Panc1 (cell line): ENCODE measurements at regions not wholly inside any gene's neighbourhood (a gene's known extent, or its start where the extent isn't known, plus 50 kb on each side); places are given as distances from the start of the nearest gene placed in this dataset.
A peak's percentile ranks its signal among the peaks of the same experiment; 100 is the strongest.

ENCODE experiments used
- ATAC-seq: fragments of 200-7000 bp; cut with Tn5 transposase; 2 replicates; pipeline ENCODE4 v1.9.1; 2020; ENCODE audit warnings: mild to moderate bottlenecking, moderate library complexity
- BruUV-seq: library from RNA; stranded (reverse); fragments of 400-500 nt; replicated peaks from 2 replicates; lab custom pipeline; 2021; lab: Mats Ljungman, UMichigan
- CTCF ChIA-PET: fragments of 300-600 bp; sonication (Branson Sonifier 250); formaldehyde crosslinking; loops from one replicate; lab custom pipeline; 2022; ENCODE audit warnings: antibody characterized with exemption; lab: Charles Lee
- POLR2A ChIA-PET: fragments of 300-600 bp; sonication (Branson Sonifier 250); formaldehyde crosslinking; loops from one replicate; lab custom pipeline; 2022; ENCODE audit warnings: antibody characterized with exemption; lab: Charles Lee
- DNase-seq: peaks from one replicate; pipeline ENCODE4 v3.0.0-alpha.2; 2010; ENCODE audit warnings: low read depth, low spot score
- H3K27ac ChIP-seq: 2 replicates; pipeline ENCODE4 v1.5.1; 2011; ENCODE audit warnings: mild to moderate bottlenecking, low read length, inconsistent platforms
- H3K27me3 ChIP-seq: fragments of 200-500 bp; sonication (Bioruptor generic); 2 replicates; pipeline ENCODE4 v1.6.0; 2014; ENCODE audit warnings: low read length, inconsistent platforms; ENCODE audit not compliant: control insufficient read depth, insufficient read depth
- H3K36me3 ChIP-seq: fragments of 200-500 bp; sonication (Bioruptor generic); 2 replicates; pipeline ENCODE4 v1.5.1; 2014; ENCODE audit warnings: inconsistent platforms, mild to moderate bottlenecking, low read length, moderate library complexity; ENCODE audit not compliant: control insufficient read depth, insufficient read depth
- H3K4me1 ChIP-seq: 2 replicates; pipeline ENCODE4 v1.5.1; 2011; ENCODE audit warnings: inconsistent platforms, mild to moderate bottlenecking, low read length, moderate library complexity; ENCODE audit not compliant: control insufficient read depth, insufficient read depth
- H3K4me3 ChIP-seq, 2 experiments: 2 replicates each; pipeline ENCODE4 v1.5.1; 2011 to 2012; ENCODE audit warnings: low read depth in 2 of 2, low read length in 2 of 2, mild to moderate bottlenecking in 2 of 2, inconsistent platforms in 1 of 2, moderate library complexity in 1 of 2
- H3K9me3 ChIP-seq: fragments of 200-500 bp; sonication (Bioruptor generic); 2 replicates; pipeline ENCODE4 v1.5.1; 2014; ENCODE audit warnings: low read depth, mild to moderate bottlenecking, inconsistent platforms, low read length, moderate library complexity; ENCODE audit not compliant: control insufficient read depth, insufficient read depth
- CTCF ChIP-seq: fragments of 450-650 bp; IDR thresholded peaks from 2 replicates; pipeline ENCODE4 v1.5.1; 2017; ENCODE audit warnings: mild to moderate bottlenecking
- POLR2AphosphoS5 ChIP-seq: IDR thresholded peaks from 2 replicates; pipeline ENCODE4 v1.6.1; 2012; ENCODE audit warnings: mild to moderate bottlenecking, low read depth, low read length, moderate library complexity
- SIN3A ChIP-seq: IDR thresholded peaks from 2 replicates; pipeline ENCODE4 v1.6.1; 2012; ENCODE audit warnings: low read depth, mild to moderate bottlenecking, low read length, moderate library complexity, borderline replicate concordance; ENCODE audit not compliant: insufficient read depth
- TCF7L2 ChIP-seq: IDR thresholded peaks from 2 replicates; pipeline ENCODE4 v1.6.1; 2011; ENCODE audit warnings: mild to moderate bottlenecking, low read depth, low read length, inconsistent platforms
- in situ Hi-C: cut with HindIII; loops from 2 replicates; pipeline ENCODE4 v1.10.0; 2016; ENCODE audit warnings: low sequenced_read_pairs, low pct_unique_long_range_greater_than_20kb
- intact Hi-C: fragments of 100-400 bp; cut with micrococcal nuclease; formaldehyde crosslinking; loops from one replicate; pipeline ENCODE4 v1.10.0; 2022; ENCODE audit not compliant: unreplicated experiment
- TF ChIP-seq, protein P1 (sequence below), 2 experiments: IDR thresholded peaks; 2 replicates each; pipeline ENCODE4 v1.6.1; 2011 to 2012; ENCODE audit warnings: low read depth in 2 of 2, control low read depth in 1 of 2, low read length in 1 of 2, mild to moderate bottlenecking in 1 of 2, moderate library complexity in 1 of 2; ENCODE audit not compliant: insufficient read depth in 1 of 2

- no TSS peak for BruUV-seq
- intact Hi-C loops = no loop called here
- POLR2A ChIA-PET = no interaction called here
Observed at GRCh38 chr20:57847104-57847503, 137.3 kb upstream of the PMEPA1 start.

GRCh38 chr20:57844626-57845596 lies 135.1 kb upstream of the PMEPA1 start:
- CTCF ChIA-PET = no interaction called here

More at GRCh38 chr20:57847104-57847503, 137.3 kb upstream of the PMEPA1 start:
- no peak overlapping the region for H3K27ac ChIP-seq
- TF ChIP-seq SIN3A (no peak), POLR2AphosphoS5 (no peak), CTCF (no peak), TCF7L2 (no peak)
- TF ChIP-seq, protein P1, sequence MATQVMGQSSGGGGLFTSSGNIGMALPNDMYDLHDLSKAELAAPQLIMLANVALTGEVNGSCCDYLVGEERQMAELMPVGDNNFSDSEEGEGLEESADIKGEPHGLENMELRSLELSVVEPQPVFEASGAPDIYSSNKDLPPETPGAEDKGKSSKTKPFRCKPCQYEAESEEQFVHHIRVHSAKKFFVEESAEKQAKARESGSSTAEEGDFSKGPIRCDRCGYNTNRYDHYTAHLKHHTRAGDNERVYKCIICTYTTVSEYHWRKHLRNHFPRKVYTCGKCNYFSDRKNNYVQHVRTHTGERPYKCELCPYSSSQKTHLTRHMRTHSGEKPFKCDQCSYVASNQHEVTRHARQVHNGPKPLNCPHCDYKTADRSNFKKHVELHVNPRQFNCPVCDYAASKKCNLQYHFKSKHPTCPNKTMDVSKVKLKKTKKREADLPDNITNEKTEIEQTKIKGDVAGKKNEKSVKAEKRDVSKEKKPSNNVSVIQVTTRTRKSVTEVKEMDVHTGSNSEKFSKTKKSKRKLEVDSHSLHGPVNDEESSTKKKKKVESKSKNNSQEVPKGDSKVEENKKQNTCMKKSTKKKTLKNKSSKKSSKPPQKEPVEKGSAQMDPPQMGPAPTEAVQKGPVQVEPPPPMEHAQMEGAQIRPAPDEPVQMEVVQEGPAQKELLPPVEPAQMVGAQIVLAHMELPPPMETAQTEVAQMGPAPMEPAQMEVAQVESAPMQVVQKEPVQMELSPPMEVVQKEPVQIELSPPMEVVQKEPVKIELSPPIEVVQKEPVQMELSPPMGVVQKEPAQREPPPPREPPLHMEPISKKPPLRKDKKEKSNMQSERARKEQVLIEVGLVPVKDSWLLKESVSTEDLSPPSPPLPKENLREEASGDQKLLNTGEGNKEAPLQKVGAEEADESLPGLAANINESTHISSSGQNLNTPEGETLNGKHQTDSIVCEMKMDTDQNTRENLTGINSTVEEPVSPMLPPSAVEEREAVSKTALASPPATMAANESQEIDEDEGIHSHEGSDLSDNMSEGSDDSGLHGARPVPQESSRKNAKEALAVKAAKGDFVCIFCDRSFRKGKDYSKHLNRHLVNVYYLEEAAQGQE (IDR thresholded peaks at IDR 0.05; ENCODE audit: insufficient read depth in 1 of 2, low read depth in 2 of 2, low read length in 1 of 2) = no peak
- no peaks in the 10 kb centered on the region for H3K27me3 ChIP-seq
- in situ Hi-C loops = no loop called here
- no peak for DNase-seq
- ATAC-seq = no peak
- no peaks in the 10 kb centered on the region for H3K9me3 ChIP-seq
- no peaks in the 10 kb centered on the region for H3K36me3 ChIP-seq
- CTCF ChIA-PET = no interaction called here
- H3K4me3 ChIP-seq = no peak overlapping the region
- H3K4me1 ChIP-seq = no peaks in the 10 kb centered on the region

More at GRCh38 chr20:57844626-57845596, 135.1 kb upstream of the PMEPA1 start:
- H3K27ac ChIP-seq = no peak overlapping the region
- H3K4me1 ChIP-seq = no peaks in the 10 kb centered on the region
- no peaks in the 10 kb centered on the region for H3K27me3 ChIP-seq
- BruUV-seq = no TSS peak
- intact Hi-C loops = no loop called here
- H3K4me3 ChIP-seq = no peak overlapping the region
- TF ChIP-seq, protein P1 (IDR thresholded peaks at IDR 0.05; ENCODE audit: insufficient read depth in 1 of 2, low read depth in 2 of 2, low read length in 1 of 2) = no peak
- TF ChIP-seq TCF7L2 (no peak), SIN3A (no peak), POLR2AphosphoS5 (no peak), CTCF (no peak)
- in situ Hi-C loops = no loop called here
- DNase-seq = no peak
- no peaks in the 10 kb centered on the region for H3K9me3 ChIP-seq
- POLR2A ChIA-PET = no interaction called here
- peak; percentile 30; the same call in 1 of the 2 replicates for ATAC-seq
- no peaks in the 10 kb centered on the region for H3K36me3 ChIP-seq
